ENCODE measurements at regions not wholly inside any gene's neighbourhood (a gene's known extent, or its start where the extent isn't known, plus 50 kb on each side); places are given as distances from the start of the nearest gene placed in this dataset.
"Not testable (repeated sequence)": the region's sequence is repeated elsewhere in the genome, so short reads cannot be mapped to it uniquely, and the experiment has no call there.

GRCh38 chr15:61336026-61336638, 107.0 kb upstream of the RORA start:
- DNase-seq: no peak
- in situ Hi-C loops (cut with MboI; ENCODE audit: low pct_unique_long_range_greater_than_20kb, low sequenced_read_pairs): no loop called here

DNA sequence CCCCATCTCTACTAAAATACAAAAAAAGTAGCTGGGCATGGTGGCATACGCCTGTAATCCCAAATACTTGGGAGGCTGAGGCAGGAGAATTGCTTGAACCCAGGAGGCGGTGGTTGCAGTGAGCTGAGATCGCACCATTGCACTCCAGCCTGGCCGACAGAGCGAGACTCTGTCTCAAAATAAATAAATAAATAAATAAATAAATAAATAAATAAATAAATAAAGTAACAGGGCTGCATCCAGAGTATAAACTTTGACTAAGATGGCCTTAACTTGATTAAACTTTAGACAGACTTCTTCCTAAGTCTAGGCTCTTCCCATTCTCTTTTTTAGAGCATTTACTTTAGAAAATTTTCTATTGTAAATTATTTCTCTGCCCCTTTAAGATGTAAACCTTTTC, 105.6 kb upstream of the RORA start:
- in situ Hi-C loops (cut with MboI; ENCODE audit: low pct_unique_long_range_greater_than_20kb, low sequenced_read_pairs); DNase-seq: not testable (repeated sequence)

DNA sequence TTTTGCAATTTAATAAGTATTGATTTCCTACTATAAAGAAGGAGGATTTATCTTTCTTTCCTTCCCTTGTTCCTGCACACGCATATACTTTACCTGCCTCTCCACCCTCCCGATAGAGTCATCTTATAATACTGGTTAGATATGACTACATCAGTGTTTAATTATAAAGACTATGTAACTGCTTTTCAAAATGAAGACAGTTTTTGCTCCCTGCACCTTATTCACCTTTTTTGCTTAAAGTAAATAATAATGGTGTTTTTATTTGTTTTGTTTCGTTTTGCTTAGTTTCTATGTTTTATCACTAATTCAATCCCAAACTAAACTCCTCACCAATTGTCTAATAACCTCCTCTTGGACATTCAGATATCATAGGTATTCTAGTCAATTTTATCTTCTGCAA, 101.9 kb upstream of the RORA start:
- in situ Hi-C loops (cut with MboI; ENCODE audit: low pct_unique_long_range_greater_than_20kb, low sequenced_read_pairs): no loop called here
- DNase-seq: no peak

- in situ Hi-C loops (cut with MboI; ENCODE audit: low pct_unique_long_range_greater_than_20kb, low sequenced_read_pairs): no loop called here
- no peak for DNase-seq
These were observed 98.0 kb upstream of the RORA start for GRCh38 chr15:61327019-61327631.

DNA sequence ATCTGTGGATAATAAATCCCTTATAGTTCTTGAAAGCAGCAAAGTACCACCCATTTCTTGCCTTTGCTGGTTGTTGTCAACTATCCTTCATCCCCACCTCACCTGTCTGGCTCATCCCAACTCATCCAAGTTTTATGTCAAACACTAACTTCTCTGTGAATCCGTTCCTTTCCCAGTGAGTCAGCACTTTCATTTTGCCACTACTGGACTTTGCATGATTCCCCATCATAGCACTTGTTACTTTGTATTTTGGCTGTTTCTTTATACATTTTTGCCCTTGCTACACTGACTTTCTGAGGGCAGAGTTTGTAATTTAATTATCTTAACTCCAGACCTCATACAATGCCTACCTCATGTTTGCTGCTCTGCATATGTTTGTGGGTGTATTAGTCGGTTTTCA, 90.8 kb upstream of the RORA start:
- DNase-seq: no peak
- in situ Hi-C loops (cut with MboI; ENCODE audit: low pct_unique_long_range_greater_than_20kb, low sequenced_read_pairs): no loop called here

DNA sequence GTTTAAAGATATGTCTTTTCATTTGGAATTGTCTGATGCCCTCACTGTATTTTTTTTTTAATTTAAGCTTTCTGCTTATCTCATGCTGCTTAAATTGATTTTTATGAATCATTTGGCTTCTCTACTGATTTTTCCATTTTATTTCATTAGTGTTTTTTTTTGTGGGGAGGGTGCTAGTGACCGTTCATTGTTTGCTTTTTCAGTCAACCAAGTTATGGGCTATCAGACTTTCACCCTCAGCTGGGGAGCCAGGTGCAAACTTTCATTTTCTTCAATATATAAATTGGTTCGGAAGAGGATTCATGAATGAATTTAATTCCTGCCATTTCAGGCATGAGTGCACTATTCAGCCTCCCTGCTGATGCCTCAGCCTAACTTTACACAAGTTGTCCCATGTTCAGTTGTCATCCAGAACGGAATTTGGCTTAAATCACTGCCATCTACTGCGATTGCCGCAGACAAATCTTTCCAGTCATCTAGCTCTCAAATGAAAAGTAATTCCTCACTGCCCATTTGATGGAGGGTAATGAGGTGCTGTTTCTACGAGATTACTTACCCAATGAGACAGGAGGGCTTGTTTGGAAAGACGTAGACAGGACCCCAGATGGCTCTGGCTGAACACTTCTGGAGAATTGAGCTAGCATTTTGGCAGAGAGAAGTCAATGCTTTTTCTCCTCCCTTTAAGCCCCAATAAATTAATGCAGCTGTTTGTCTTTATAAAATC, 89.9 kb upstream of the RORA start:
- in situ Hi-C loops (cut with MboI; ENCODE audit: low pct_unique_long_range_greater_than_20kb, low sequenced_read_pairs): no loop called here
- no peak for DNase-seq

GRCh38 chr15:61318301-61318700, 89.2 kb upstream of the RORA start:
- no peak for DNase-seq
- in situ Hi-C loops (cut with MboI; ENCODE audit: low pct_unique_long_range_greater_than_20kb, low sequenced_read_pairs): no loop called here

DNA sequence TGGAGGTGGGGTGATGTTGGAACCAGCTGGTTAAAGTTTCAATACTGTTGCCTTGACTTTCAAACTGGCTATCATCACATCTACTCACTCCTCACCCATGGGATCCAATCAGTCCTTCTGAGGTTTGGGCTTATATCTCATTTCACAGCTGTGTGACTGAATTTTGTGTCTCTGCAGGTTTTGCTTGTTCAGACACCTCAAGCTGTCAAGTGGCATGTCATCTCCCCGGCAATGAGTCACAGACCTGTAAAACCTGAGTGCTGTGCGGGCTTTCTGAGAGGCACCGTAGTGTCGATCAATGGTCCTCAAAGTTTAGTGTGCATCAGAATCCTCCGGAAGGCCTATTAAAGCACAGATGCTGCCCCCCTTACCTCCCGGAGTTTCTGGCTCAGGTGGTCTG, 86.4 kb upstream of the RORA start:
- in situ Hi-C loops (cut with MboI; ENCODE audit: low pct_unique_long_range_greater_than_20kb, low sequenced_read_pairs): no loop called here
- no peak for DNase-seq

DNA sequence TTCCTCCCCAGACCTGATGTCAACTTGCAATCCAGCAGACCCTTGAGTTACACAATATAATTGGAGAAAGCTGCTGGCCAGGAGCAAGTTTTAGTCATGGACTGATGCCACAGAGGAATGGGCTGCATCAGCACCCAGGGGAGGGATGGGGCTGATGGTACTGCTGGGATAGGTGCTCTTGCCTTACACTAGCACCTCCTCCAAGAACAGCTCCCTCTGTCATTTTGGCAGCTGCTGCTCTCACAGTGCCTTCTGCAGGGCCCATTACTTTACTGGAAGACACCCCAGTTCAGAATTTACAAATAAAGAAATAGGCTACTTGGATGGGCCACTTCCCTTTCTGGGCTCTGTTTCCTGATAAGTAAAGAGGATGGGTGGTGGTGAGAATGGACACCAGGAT, 85.3 kb upstream of the RORA start:
- in situ Hi-C loops (cut with MboI; ENCODE audit: low pct_unique_long_range_greater_than_20kb, low sequenced_read_pairs): no loop called here
- no peak for DNase-seq

GRCh38 chr15:61309617-61310016, 80.5 kb upstream of the RORA start:
- no peak for DNase-seq
- in situ Hi-C loops (cut with MboI; ENCODE audit: low pct_unique_long_range_greater_than_20kb, low sequenced_read_pairs): no loop called here

DNA sequence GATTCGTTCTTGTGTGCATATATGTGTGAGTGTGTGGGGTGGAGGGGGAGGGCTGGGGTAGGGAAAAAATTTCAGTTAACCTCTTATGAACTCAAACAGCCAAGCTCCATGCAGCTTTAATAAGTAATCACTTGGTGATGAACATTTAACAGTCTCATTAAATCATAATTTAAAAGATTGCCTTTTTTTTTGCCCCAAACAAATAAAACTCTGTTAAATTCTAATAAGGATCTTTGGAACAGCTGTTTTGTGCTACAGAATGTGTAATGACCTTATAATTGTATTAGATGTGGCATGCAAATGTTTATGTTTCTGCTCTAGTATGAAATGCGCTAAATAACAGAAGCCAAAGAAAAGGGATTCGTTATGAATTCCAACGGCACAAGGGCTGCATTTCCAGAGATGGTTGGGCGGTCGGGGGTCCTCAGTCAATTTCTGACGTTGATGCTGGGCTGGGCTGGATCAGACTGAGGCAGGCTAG, 80.0 kb upstream of the RORA start:
- no peak for DNase-seq
- in situ Hi-C loops (cut with MboI; ENCODE audit: low pct_unique_long_range_greater_than_20kb, low sequenced_read_pairs): no loop called here

GRCh38 chr15:61308437-61308836, 79.3 kb upstream of the RORA start:
- in situ Hi-C loops (cut with MboI; ENCODE audit: low pct_unique_long_range_greater_than_20kb, low sequenced_read_pairs): no loop called here

DNA sequence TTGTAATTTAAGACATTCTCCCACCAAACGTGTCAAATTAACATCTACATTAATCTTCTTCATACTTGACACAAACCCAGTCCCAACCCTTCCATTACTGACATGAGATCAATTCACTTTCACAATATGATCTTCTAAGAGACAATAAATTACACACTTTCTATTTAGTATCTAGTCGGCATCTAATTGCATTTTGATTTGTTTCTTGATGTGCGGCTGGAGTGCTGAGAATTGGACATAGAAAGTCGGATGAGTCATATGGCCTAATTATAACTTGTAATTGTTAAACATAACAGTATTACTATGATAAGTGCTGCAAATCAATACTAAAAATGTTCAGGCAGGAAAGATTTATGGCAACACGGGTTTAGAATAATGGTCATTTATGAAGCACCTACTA, 78.4 kb upstream of the RORA start:
- DNase-seq: no peak
- in situ Hi-C loops (cut with MboI; ENCODE audit: low pct_unique_long_range_greater_than_20kb, low sequenced_read_pairs): no loop called here

More at GRCh38 chr15:61308437-61308836, 79.3 kb upstream of the RORA start:
- no peak for DNase-seq

GRCh38 chr15:61301701-61302100, 72.6 kb upstream of the RORA start:
- DNase-seq: no peak

DNA sequence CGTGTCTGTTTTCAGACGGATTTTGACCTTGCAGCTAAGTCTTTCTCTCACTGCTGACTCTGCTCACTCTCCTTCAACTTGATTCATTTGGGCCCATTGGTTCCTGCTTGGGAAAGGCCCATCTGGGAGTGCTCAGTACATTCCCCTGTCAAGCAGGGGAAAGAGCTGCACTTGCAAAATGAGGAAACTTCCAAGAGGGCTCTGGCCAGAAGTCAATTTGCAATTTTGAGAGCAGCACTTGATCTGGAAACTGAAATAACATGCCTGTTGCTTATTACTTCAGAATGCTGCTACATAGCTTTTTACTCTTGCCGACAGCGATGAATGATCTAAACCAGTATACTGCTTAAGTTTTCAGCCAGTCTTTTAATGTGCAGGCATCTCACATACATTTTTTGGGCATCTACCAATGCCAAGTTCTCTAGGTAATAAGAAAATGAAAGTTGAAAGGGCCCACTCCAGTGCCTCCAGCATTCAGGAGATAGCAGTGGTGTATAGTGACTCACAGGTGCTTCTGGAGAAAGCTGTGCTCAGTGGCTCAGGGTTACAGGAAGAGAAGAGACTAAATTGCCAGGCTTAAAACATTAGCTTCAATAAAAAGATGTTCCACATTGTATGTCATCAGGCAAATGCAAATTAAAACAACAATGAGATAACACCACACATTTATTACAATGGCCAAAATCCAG, 70.1 kb upstream of the RORA start:
- in situ Hi-C loops (cut with MboI; ENCODE audit: low pct_unique_long_range_greater_than_20kb, low sequenced_read_pairs): no loop called here
- no peak for DNase-seq

More at GRCh38 chr15:61301701-61302100, 72.6 kb upstream of the RORA start:
- in situ Hi-C loops (cut with MboI; ENCODE audit: low pct_unique_long_range_greater_than_20kb, low sequenced_read_pairs): no loop called here

GRCh38 chr15:61295239-61295638, 66.1 kb upstream of the RORA start:
- in situ Hi-C loops (cut with MboI; ENCODE audit: low pct_unique_long_range_greater_than_20kb, low sequenced_read_pairs): no loop called here
- DNase-seq: no peak

DNA sequence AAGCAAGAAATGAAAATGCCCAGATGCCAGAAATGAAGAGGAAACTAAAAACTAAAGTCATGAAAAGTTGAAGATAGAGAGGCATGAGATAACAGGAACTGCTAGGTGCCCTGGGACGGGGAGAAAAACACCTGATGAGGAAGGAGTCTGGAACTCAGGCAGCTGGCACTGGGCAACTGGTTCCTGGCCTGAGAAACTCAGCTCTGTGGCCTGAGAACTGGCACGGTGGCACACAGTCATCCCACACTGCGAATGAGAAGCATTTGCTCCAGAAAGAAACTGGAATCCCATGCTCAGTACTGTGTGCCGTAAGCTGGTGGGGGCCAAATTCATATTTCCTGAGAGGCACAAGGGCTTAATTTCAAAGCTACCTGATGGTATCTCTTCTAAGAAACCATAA, 53.6 kb upstream of the RORA start:
- no peak for DNase-seq
- in situ Hi-C loops (cut with MboI; ENCODE audit: low pct_unique_long_range_greater_than_20kb, low sequenced_read_pairs): no loop called here

DNA sequence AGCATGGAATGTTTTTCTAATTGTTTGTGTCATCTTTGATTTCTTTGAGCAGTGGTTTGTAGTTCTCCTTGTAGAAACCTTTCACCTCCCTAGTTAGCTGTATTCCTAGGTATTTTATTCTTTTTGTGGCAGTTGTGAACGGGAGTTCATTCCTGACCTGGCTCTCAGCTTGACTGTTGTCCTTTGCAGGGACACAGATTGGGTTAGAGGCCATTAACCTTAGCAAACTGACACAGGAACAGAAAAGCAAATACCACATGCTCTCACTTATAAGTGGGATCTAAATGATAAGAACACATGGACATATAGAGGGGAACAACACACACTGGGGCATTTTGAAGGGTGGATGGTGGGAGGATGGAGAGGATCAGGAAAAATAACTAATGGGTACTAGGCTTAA, 52.2 kb upstream of the RORA start:
- no peak for DNase-seq
- in situ Hi-C loops (cut with MboI; ENCODE audit: low pct_unique_long_range_greater_than_20kb, low sequenced_read_pairs): no loop called here

Data from KBM-7 (cell line).